HPDE6-E6E7 (cell line): ENCODE measurements at regions not wholly inside any gene's neighbourhood (a gene's known extent, or its start where the extent isn't known, plus 50 kb on each side); places are given as distances from the start of the nearest gene placed in this dataset.
"Not testable (repeated sequence)": the region's sequence is repeated elsewhere in the genome, so short reads cannot be mapped to it uniquely, and the experiment has no call there.

Source experiments
- DNase-seq: peaks from one replicate; pipeline ENCODE4 v3.0.0; 2011; ENCODE audit warnings: missing footprints; ENCODE audit errors: extremely low spot score

DNA sequence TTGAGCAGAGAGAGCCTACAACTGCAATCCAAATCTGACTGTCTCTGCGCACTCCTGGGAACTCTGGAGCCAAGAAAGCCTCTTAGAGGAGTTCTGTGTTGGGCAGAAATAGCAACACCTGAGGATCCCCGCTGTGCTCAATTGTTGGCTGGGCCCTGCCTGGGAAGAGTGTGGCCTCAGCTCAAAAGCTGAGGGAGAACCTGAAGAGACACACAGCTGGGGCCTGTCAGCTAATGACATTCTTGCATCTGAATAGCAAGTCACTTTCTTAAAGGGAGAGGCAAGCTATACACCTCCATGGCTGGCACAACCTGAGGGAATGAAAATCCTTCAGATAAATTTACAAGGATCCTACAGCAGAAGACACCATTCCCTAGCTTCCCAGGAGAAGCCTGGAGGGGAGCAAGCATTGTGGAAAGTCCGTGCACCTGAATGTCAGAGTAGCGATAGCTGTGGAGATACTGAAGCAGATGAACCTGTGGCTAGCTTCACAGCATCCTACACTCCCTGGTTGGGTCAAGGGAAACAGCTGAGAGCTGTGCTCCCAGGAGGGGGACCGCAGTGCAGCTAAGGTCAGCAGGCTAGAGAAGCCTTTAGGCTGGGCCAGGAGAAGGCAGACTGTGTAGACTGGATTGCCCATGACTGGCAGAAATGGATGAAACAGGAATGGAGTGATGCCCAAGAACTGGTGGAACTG is 159.9 kb upstream of the PFN2 start:
- DNase-seq: no peak

DNA sequence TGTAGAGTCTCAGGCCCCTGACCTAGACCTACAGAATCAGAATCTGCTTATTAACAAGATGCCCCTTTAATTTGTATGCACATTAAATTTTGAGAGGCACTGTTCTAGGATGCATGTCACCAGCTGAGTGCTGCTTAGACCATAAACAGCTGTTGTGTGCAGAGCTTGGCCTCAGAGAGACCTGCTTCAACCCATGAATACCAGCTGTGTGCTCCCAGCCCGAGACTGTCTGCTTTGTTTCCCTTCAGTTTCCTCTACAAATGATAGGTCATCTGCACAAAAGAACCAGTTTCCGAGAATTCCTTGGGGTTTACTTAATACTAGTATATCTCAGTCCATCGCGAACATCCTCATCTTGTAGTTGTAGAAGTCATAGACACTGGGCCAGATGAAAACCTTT is 158.5 kb upstream of the PFN2 start:
- DNase-seq: no peak

DNA sequence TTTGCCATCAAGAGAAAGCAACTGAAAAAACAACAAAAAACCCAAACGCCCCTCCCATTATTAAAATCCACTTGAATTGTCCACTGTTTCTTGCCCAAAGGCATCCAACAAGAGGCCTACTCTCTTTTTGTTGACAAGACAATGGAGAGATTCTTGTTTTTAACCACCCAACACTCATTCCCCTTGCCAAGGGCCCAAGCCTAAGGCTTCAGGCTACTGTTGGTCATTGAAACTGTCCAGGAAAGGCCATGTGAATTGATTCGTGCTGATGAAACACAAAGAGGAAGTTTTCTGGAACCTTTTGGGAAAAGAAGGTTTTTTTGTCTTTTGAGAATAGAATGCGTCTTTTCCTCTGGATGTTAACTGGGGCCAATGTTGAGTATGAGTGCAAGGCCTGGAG is 157.4 kb upstream of the PFN2 start:
- DNase-seq: no peak

DNA sequence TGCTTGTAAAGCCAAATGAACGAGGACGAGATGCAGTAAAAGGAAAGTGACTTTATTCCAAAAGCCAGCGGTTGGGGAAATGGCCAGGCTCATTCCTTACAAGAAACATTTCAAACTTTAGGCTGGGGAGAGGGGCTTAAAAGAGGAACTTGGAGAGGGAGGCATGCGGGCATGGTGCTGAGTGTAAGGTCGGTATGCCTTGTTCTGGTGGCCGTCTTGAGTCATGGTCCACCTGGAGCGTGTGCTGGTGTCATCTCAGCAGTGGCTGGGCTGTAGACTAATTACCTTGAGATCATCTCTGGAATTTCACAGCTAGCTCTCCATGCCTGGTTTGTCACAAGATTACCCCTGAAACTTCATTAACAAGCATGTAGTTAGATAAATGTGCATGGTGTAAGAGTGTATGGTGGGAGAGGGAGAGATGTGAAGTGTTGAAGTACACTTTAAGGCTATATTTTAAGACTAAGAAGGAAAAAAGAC is 156.4 kb upstream of the PFN2 start:
- DNase-seq: no peak

DNA sequence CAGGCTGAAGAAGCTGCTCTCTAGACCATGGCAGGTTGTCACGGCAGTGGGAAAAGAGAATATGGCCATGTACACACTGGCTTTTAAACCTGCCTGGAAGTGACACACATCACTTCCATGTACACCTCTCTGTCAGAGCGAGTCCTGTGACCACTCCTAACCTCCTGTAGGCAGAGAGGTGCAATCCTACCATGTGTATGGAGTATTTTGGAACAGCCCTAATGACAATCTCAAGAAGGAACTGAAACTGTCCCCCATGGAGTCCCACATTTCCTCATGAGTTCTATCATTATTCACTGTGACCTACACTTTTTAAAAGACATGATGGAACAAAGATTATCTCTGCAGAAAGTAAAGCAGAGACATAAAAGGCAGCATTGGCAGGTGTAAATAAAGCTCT is 153.4 kb upstream of the PFN2 start:
- DNase-seq: no peak

DNA sequence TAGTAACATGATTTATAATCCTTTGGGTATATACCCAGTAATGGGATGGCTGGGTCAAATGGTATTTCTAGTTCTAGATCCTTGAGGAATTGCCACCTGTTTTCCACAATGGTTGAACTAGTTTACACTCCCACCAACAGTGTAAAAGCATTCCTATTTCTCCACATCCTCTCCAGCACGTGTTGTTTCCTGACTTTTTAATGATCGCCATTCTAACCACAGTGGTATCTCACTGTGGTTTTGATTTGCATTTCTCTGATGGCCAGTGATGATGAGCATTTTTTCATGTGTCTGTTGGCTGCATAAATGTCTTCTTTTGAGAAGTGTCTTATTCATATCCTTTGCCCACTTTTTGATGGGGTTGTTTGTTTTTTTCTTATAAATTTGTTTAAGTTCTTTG is 152.6 kb upstream of the PFN2 start:
- DNase-seq: not testable (repeated sequence)

DNA sequence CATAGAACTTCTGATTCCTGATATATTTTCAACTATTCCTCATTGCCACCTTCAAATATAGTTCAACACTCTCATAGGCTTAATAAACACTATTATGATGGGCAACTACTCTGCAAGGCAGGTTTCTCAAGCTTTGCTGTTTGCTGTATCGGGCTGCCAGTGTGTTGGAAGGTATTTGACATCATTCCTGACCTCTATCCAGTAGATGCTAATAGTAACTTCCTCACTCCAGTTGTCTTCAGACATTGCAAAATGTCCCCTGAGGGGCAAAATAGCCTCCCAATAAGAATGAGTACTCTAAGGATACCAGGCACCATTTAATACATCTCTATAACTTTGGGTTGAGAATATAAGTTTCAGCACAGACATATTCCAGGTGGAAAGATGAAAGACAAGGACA is 147.5 kb upstream of the PFN2 start:
- no peak for DNase-seq

DNA sequence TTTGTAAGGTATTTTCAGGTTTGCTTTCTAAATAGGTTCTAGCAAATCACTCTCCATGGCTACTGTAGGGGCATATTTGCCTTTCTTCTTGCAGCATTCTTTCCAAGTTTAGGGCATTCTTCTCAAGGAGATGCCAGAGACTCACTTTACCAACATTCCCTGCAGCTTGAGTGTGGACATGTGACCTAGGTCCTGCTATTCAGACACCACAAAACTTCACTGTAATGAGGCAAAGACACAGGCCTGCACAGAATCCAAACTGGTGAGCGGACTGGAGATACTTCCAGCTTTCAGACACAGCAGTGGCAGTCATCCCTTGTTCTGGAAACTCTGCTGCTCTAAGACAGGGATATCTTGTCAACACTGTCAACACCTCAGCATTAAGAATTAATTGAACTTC is 146.4 kb upstream of the PFN2 start:
- no peak for DNase-seq

DNA sequence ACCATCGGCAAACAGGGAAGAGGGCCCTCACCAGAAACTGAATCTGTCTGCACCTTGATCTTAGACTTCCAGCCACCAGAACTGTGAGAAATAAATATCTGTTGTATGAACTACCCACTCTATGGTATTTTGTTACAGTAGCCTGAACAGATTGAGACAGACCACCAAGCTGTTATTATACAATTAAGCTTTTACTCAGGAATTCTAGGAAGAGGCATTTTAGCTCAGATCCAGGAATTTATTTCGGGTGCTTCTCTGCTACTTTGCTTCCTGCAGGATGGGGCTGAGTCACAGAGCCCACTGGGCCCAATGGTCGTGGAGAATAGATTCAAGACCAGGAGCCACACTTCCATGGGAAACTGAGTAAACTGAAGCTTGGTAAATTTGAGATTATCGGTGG is 145.5 kb upstream of the PFN2 start:
- DNase-seq: no peak

DNA sequence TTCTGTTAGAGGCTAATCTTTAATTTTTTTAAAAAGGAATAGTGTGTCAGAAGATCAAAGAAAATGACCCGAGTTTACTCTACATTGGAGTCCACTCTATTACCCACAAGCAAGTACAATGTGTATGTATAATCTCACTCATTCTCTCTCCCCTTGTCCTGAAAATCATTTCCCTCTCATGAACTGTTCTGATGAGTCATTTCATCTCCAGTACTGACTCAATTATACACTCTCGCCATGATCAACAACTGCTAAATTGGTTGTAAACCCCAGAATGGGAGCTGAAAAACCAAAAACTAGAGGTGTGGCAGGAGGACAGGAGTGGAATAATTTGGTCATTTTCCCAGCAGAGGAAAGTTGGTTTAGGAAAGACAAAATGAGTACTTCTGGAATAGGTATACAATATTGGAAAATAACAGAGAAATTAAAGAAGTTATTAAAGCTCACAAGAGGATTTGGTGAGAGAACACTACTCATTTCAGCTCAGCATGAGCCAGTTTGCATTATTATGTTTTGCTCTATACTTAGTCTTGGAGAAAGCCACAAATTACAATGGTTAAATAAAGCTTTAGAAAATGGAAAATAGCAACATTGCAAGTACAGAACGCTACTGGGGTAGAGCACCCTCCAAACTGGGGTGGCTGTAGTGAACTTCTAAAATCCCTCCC is 144.3 kb upstream of the PFN2 start:
- peak; percentile 23 for DNase-seq

DNA sequence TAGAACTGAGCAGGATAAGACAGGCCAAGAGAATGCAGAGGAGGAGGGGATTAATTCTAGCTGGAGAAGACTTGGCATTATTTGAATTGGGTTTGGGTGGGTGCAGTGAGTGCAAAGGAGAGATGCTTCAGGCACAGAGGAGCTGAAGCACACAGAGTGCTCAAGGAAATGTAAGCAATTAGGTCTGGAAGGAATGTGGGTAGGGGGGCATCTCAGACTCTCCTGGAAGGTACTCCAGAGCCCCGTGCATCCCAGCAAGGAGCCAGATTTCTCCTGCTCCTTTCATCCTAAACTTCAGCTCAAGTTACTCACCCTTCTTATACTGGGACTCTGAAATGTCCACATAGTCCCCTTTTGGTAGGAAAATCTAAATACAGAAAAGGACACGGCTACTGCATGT is 143.6 kb upstream of the PFN2 start:
- no peak for DNase-seq

DNA sequence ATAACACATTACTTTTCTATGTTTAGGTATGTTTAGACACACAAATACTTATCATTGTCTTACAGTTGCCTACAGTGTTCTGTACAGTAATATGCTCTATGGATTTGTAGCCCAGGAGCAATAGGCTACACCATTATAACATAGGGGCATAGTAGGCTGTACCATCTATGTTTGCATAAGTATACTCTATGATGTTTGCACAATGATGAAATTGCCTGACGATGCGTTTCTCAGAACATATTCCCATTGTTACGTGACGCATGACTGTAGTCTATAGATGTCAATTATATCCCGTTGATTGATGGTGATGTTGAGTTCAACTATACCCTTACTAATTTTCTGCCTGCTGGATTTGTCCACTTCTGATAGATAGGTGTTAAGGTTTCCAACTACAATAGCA is 139.4 kb upstream of the PFN2 start:
- no peak for DNase-seq

DNA sequence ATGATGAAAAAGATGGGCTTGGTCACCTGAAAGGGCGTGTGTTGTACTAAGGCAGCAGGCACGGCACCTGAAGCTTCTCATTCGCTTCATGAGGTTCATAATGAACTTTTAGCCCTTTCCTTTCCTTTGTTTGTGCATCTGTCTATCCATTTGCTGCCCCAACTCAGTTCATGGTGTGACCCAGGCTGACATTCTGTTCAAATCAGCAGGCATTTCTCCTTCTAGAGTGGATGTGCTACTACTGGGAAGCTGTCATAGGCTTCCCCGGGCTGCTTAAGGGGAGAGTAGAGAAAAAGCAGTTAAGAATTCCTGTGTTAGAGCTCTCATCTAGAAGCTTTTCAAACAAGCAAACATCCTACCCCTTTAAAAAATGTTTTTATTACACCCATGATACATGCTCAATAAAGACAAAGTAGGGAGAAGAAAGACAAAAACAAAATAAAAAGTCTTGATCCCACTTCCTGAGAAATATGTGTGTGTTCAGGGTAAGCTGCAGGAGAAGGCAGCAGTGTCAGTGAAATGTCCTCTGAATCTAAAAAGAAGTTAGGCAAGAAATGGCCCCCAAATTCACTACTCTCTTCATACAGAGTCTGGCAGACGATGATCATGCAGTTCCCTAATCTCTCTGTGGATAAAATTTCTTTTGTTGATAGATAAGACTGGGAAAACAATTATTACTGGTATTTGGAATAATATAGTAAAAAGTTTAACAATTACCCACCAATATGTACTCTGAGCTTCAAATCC is 136.9 kb upstream of the PFN2 start:
- DNase-seq: no peak

DNA sequence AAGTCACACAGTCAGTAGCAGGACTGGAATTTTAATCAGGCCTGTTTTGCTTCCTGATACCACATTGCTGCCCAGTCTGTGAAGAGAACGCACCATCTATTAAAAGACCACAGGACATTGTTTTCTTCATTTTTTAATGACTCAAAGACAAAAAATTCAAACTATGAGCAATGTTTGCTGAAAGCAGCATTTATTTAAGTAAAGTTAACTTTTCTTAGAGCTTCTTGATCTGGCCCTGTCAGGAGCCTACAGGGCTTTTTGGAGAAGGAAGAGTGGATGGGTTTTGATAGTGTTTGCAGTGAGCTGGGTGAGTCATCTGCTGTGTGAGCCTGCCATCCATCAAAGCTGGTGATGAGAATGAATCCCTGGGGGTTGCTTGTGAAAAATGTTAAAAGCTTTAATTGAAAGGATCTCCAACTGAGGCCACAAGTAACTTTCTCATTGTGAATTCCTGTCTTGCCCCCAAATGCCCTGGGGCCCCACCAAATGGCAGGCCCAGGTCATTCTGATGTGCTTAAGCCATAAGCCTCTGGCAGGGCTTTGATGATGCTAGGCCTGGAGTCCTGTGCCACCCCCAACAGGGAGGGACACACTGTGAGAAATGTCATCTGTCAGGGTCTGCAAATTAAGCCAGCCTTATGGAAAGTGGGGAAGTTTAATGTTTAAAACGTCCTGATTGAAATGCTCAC is 136.2 kb upstream of the PFN2 start:
- DNase-seq: peak; percentile 23

DNA sequence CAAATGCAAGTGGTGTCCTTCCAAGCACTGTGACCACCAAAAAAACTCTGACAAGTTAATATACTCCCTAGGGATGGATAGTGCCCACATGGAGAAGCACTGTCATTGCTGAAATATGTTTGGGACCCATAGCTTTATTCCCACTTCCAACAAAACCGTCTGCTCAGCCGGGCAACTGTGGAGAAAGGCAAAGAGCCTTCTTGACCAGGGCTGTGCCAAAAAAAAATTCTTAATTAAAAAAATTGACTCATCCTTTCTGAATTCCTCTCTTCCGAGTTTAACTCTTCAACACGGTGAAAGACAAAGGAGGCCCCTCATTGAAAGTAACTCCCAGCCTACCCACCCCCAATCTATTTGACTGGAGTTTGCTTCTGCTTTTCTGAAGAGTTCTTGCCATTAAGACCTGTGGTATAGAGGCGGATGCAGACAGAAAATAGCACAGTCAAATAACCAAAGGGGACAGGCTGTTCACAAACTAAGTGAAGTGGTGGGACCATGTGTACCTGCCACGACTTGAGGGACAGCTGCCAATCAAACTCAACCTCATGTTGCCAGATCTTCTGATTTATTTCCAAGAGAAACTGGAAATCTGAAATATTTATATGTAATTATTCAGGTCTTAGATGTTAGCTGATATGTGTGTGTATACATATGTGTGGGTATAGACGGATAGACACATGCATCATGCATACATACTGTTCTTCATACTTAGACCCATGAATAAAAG is 135.4 kb upstream of the PFN2 start:
- DNase-seq: no peak

DNA sequence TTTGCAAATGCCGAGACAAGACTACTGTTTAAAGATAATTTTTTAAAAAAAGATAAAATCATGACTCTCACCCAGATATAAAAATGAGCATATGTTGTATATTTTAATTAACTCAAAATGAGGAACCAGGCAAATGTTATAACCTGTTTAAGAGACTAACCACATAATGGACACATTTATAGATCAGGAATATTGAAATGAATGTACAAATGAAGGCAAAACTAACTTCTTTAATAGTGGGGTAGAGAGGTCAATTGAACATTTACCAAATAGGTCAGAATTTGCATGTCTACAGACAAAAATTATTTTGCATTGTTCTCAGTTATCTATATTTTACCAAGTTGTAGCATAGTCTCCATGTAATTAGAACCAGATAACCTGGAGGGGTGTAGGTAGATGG is 134.3 kb upstream of the PFN2 start:
- DNase-seq: no peak

DNA sequence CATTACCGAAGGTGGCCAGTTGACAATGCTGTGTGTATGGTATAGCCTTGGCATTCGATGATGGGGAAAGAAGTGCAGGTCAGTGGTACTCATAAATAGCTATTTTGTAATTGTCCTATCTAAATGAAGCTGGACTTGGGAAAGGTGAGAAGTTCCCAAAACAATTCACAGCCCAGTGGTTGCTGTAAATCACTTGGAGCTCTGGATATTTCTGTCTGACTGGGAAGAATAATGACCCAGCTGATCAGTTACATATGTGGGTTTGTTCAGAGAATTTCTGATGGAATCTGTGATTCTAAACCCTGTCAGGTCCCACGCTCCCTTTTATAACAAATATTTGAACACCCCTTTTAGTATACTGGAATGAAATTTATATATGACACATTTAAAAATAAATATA is 133.9 kb upstream of the PFN2 start:
- DNase-seq: no peak

DNA sequence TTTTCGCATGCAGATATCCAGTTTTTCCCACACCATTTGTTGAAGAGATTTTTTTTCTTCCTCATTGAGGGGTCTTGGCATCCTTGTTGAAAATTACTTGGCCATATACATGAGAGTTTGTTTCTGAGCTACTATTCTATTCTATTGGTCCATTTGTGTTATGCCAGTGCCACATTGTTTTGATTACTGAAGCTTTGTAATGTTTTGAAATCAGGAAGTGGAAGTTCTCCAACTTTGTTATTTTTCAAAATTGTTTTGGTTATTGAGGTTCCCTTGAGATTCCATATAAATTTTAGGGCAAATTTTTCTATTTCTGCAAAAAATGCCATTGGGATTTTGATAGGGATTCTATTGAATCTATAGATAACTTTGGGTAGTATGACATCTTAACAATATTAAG is 130.3 kb upstream of the PFN2 start:
- DNase-seq: no peak

DNA sequence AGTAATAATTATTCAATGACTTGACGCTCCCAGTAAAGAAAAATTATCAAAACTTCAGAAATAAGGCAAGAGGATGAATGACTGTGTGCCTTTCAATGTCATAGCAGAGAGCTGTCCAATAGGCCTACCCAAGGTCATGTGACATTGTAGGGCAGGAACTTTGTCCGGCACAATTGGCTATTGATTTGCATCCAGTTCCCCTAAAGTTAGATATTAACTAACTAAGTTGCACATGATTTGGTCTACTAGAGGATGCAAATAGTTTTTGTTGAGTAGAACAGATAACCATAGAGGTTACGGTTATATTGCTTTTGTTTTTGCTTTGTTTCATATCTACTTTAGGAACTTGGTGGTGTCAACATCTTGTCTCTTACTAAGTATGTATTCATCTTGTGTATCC is 127.9 kb upstream of the PFN2 start:
- no peak for DNase-seq

DNA sequence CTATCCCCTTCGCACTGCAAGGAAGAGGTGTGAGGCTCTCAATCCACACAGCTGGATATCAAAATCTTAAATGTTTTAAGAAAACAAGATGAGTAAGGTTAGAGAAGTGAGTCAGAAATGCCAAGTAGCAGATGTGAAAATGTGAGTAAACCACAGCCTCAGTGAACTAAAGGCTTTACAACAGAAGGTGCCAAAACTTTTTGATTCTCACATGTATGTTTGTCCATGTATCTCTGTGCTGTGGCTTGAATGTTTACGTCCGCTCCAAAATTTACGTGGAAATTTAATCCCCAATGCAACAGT is 126.8 kb upstream of the PFN2 start:
- DNase-seq: no peak

DNA sequence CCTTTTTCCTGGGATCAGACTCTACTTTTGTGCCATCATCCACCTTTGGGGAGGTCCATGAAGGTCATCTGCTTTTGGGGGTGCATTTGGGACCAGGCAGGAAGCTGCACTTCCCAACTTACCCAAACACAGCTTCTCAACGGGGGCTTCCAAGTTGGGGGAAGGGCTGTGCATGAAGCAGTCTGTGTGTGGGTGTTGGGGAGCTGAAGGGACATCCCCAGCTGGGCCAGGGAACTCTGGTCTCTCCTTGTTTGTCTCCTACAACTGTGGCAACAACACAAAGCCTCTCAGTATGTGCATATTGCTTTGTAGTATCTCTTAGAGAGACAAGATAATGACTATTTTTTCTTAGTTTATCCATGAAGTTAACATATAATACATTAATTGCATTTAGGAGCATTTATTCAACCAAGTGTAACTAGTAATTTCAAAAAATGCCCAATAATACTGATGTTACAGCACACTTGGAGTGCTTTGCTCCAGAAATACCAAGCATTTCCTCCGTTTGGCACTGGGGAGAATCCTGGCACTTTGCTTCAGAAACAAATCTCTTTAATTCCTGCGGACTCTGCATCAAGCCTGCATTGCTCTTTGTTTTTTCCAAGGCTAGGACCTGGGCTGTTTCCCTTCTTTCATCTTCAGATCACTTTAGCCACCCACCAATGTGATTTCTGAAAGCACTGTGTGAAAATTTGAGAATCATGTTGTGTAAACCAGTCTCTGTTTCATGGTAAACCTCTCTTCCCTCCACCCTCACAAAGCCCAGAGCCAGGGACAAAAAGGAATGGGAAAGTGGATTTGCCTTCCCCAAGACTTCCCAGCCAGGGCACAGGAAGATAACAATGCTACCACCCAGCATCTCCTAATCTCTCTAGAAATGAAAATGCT is 126.2 kb upstream of the PFN2 start:
- DNase-seq: no peak
